GM21619 (cell line): ENCODE measurements at regions not wholly inside any gene's neighbourhood (a gene's known extent, or its start where the extent isn't known, plus 50 kb on each side); places are given as distances from the start of the nearest gene placed in this dataset.
A peak's percentile ranks its signal among the peaks of the same experiment; 100 is the strongest.

Experiments
- ATAC-seq: cut with Tn5 transposase; IDR thresholded peaks from one replicate; pipeline ENCODE4 v1.9.1; 2021; ENCODE audit not compliant: unreplicated experiment

DNA sequence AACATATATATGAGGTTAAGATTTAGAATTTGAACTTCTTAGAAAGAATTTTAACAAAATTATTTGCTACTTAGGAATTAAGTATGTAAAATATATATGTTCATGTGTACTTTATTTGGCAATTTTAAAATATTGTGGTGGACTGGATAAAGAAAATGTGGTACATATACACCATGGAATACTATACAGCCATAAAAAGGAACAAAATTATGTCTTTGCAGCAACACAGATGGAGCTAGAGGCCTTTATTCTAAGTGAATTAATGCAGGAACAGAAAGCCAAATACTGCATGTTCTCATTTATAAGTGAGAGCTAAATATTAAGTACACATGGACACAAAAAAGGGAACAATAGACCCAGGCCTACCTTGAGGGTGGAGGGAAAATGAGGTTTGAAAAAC, 72.2 kb upstream of the FMN2 start:
- ATAC-seq = no peak

DNA sequence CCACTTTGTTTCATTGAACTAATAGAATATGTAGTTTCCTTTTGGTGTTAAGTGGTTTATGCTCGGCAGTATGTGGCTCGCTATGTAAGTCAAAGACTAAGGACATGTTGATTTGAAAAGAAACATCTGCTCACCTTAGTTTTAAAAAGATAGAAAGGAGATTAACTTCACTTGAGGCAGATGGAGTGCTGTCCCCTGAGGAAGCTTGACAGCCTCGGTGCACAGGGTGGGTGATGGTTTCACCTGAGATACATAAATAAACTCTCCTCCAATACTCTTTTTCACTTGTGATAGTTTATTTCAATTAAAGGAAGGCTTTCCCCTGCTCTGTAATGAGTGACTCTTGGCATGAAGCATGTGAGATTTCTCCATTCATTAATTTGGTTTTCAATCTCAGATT, 70.8 kb upstream of the FMN2 start:
- no peak for ATAC-seq

DNA sequence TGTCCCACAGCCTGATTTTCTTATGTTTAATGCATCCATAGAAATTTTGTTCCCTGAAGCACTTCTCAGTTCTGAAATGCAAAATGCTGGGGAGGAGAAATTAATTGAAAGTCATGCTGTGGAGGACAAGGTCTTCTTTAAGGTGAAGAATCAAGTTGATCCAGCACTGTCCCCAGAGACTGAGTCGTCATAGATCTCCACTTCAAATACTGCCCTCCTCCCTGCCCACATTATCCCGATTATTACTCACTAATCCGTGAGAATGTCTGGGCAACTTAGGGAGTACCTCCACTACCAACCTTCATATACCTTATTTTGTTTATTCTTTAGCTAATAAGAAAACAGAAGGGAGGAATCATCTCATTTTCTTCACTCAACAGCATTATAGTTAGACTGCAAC, 70.0 kb upstream of the FMN2 start:
- no peak for ATAC-seq

DNA sequence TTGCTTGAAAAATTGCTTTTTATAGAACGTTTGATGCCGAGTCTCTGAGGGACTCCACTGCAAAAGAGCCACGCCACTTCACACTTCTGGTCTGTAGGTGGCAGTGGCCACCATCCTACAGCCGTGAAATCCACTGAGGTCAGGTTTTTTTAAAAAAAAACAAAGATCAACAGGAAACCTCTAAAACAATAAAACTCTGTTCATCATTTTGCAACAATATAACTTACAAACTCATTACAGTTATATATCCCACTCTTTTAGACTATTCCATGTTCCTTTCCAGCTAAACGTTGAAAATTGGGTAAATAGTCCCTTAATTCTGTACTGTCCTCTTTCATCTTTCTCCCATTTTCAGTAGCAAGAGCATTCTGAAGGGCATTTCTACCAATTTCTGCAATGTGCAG, 64.6 kb upstream of the FMN2 start:
- ATAC-seq = peak; percentile 90

DNA sequence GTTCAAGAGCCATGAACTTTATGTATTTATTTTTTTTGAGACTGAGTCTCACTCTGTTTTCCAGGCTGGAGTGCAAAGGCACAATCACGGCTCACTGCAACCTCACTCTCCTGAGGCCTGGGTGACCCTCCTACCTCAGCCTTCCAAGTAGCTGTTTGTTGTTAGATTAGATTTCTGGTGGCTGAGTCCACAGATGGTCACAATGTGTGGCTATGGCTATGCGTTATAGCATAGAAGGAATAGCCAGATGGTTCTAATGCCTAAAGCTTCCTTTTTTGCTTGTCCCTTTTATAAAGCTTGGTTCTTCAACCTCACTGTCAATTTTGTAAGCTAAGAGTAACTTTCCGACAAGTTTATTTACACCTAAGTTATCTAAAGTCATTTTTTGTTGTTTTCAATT, 62.3 kb upstream of the FMN2 start:
- no peak for ATAC-seq

DNA sequence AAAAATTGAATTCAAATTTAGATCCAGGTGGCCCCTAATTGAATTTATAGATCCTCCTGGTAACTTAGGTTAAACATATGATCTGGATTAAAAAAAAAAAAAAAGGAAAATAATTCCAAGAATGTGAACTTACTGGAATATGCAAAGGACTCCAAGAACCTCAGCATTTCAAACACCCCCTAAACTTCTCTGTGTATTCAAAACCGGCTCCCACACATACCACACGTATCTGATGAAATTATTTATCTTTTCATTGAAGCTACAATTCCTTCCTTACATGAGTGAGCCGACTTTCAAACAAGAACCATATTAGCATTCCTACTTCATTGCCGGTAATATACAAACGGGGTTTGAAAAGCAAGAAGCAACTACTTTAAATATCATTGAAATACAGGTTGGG, 61.4 kb upstream of the FMN2 start:
- no peak for ATAC-seq

DNA sequence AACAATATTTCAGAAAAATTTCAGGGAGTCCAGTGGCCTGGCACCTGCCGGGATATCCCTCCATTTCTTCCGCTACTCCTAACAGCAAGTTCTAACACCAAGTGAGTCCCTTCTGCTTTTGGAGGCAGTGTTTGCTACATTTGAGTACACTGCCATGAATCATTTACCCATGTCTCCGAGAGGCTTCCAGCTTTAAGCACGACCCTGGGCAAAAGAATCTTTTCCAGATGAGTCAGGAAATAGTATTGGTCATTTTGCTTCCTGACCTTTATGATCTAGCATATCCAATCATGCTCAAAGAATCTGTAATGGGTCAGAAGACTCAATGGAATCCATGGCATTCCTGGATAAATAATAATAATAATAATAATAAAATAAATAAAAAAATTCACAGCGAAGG, 60.7 kb upstream of the FMN2 start:
- no peak for ATAC-seq

DNA sequence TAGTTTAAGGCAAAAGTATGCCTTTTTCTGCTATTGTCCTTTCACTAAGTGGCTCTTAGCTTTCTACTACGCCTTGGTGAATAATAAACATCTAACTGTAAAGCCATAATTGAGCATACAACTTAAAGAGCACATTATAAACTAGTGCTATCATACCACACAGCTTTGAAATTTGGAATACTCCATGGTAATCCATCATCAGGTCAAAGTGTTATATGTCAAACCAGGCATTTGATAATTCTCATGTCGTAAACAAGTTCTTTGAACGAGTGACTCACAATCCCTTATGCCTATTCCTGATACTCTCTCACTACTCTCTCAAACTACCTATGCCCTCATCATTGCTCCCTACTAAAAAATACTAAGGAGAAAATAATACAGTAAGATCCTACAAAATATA, 60.3 kb upstream of the FMN2 start:
- no peak for ATAC-seq

DNA sequence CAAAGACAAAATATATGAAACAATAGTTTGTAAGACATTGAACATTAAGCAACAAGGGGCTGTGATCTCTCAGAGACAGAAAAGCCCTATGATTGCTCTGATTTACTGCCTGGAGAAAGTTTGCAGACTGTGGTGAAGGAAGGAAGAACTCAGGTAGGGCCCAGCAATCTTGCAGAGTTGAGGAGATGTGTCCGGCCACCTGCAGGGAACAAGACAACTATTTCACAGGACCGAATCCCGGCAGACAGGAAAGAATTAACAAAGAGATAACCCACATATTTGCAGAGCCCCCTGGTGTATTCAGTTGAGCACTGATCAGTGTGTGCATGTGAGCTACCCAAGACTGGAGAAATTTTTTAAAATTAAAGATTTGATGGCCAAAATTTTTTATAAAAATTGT, 58.3 kb upstream of the FMN2 start:
- no peak for ATAC-seq

DNA sequence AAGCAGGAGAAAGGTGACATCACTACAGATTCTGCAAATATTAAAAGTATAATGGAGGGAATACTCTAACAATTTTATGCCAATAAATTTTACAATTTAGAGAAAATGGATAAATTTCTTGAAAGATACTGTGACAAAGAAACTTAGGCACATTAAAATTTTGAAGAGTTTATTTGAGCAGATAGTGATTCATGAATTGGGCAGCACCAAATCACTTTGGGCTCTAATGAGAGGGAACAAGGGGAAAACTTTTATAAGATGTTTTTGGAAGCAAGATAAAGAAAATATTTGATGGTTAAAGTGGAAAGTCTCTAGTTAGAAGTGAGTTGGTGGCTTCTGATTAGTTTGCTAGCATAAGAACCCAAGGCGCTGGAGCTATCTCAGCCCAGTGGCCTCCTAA, 55.2 kb upstream of the FMN2 start:
- ATAC-seq = no peak
